ENCODE measurements at regions not wholly inside any gene's neighbourhood (a gene's known extent, or its start where the extent isn't known, plus 50 kb on each side); places are given as distances from the start of the nearest gene placed in this dataset.
"Not testable (repeated sequence)": the region's sequence is repeated elsewhere in the genome, so short reads cannot be mapped to it uniquely, and the experiment has no call there.

DNA sequence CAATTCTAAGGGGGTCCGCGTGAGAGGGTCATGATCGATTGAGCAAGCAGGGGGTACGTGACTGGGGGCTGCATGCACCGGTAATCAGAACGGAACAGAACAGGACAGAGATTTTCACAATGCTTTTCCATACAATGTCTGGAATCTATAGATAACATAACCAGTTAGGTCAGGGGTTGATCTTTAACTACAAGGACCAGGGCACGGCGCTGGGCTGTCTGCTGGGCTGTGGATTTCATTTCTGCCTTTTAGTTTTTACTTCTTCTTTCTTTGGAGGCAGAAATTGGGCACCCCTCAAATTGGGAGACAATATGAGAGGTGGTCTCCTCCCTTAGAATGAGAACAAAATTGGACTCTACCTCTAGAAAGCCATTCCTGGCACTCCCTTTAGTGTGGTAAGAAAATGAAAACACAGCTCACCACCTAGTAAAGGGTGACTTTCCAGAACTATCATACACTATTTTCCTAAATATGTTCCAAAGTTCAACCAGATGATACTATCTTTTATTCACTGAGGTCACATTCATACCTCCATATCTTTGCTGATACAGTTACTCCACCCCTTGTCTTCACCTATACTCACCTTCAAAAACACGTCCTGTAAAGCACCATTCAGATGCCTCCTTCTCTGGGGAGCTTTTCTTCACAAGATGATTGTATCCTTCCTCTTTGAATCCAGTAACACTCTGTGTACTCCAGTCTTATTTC, 1058.3 kb upstream of the SLIT2 start:
- intact Hi-C loops (cut with DNase I) = no loop called here
- ATAC-seq = no peak
- no peak for DNase-seq (ENCODE audit: missing footprints)

DNA sequence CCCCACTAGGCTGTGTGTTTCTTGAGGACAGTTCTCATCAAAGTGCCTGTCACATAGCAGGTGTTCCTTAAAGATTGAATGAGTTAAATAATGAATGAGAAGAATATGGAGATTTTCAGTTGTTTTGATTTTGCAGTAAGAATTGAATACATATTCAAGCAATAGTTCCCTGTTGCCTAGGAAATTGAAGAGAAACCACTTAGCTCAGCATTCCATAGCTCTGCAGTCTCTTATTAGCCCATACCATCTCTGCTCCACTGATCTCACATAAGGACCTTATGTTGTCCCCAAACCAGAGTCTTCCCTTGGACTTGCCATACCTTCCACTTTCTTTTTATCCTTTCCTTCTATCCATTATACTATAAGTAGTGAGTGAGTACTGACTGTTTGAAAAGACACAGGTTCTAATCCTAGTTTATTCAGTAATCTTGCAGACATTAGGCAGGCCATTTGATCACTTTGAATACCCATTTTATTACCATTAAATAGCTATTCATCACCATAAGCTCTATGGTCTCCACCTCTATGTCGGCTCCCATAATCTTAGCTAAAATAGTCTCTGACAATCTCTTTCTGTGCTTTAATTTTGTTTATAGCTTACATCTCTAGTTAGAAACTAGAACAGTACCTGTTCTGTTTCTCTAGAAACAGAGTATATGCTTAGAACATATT, 1059.6 kb upstream of the SLIT2 start:
- DNase-seq (ENCODE audit: missing footprints) (no peak), ATAC-seq (no peak)
- intact Hi-C loops (cut with DNase I) = no loop called here

DNA sequence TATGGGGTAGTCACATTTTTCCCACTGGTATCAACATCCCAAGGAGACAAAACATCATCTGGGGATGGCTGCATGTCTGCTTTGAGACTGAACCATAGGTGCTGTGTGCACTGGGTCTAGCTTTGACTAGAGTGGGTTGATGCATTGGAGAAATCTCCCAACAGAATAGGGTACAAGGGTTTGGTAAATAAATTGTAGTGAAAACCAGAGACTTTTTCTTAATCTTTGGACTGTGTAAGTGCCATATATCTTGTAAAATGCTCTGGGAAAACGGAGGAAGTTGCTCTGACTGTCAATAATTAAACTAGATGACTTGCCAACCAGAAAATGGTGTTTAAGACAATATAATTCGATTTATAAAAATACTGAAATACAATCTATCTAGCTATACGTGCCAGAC, 1064.0 kb upstream of the SLIT2 start:
- no peak for DNase-seq (ENCODE audit: missing footprints)
- intact Hi-C loops (cut with DNase I) = no loop called here
- ATAC-seq = no peak

DNA sequence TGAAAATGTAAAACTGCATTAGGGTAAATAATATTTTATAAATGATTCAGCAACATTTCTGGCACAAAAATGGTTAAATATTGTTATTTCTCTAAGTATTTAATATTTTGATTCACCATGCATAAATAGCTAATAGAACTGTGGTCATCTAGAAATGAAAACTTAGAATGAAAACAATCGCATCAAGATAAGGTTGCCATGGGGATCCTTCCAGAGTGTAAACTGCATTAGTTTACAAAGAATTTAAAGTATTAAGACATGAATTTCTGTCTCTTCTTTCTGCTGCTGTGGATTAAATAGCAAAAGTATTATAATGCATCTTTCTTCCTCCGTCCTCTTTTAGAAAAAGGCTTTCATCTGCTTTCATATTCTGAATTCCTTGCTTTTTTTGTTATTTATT, 1064.6 kb upstream of the SLIT2 start:
- intact Hi-C loops (cut with DNase I) = no loop called here
- DNase-seq (ENCODE audit: missing footprints) = no peak
- no peak for ATAC-seq

DNA sequence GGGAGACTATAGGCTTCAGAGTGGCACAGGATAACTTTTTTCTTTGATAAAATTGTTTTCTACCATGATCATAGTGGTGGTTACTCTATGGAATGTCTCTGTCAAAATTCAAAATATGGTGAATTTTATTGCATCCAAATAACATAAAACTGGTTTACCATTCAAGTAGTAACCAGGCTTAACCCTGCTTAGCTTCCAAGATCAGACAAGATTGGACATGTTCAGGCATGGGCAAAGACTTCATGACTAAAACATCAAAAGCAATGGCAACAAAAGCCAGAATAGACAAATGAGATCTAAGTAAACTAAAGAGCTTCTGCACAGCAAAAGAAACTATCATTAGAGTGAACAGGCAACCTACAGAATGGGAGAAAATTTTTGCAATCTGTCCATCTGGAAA, 1070.1 kb upstream of the SLIT2 start:
- DNase-seq (ENCODE audit: missing footprints); intact Hi-C loops (cut with DNase I); ATAC-seq: not testable (repeated sequence)

DNA sequence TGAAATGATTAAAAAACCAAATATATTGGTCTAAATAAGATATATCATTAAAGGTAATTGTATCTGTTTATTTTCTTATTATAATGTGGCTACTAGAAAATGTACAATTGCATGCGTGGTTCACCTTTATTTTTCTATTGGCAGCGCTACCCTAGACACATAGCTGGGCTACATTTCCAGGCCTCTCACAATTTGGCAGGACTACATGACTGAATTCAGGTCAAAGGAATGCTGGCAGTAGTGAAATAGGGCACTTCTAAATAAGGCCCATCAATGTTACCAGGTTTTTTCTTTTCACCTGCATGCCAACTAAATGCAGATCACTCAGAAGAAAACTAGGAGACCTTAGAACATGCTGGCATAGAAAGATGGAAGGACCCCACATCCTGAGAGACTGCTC, 1072.9 kb upstream of the SLIT2 start:
- ATAC-seq (peak; percentile 84), DNase-seq (ENCODE audit: missing footprints) (no peak)
- intact Hi-C loops (cut with DNase I) = no loop called here

DNA sequence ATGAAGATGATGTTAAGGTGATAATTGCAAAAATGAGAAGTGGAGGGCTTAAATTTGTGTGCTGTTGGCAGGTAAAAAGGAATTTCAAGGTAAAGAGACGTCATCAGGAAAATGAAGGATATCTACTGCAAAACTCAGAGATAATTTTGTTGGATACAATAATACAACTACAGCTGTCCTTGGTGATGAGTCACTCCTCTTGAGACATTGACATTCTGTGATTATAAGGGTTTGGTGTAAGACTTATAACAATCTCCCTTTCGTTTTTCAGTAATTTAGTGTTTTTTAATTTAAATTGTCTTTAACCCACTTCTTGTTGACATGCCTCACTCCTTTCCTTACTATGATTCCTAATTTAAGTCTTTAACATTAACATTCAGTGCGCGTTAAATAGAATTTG, 1074.1 kb upstream of the SLIT2 start:
- ATAC-seq = no peak
- no peak for DNase-seq (ENCODE audit: missing footprints)
- intact Hi-C loops (cut with DNase I) = no loop called here

DNA sequence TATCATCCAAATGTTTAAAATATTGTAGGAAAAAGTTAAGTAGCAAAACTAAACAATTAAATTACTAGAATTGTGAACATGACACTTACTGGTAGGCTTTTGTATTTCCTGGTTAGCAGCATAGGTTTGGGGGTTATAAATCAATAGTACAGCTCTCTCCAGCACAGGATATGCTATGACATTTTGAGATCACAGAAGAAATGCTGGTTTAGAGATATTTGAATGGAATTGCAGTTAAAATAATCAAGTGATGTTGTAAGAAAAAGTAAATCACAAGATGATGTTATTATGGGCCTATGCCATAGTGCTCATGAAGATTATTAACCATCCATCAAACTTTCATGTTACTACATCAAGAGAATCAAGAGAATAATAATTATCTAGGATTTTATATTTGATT, 1079.9 kb upstream of the SLIT2 start:
- intact Hi-C loops (cut with DNase I) = no loop called here
- DNase-seq (ENCODE audit: missing footprints) = no peak
- no peak for ATAC-seq

DNA sequence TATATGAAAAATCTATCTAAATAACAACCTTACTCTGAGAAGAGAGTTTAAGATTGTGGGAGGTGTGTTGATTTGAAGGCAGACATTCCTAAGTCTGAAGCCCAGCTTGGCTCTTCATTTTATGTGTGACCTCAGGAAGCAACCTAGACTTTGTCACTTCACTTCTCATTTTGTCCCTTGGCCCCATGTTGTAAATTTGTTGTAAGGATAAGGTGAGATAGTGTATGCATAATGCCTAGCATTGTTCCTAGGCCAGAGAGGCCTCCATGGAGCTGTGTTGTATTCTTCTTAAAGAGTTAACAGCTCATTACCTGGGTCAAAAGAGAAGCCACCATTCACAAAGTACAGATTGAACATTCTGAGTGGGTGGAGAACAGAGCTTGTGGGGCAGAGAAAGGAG, 1084.4 kb upstream of the SLIT2 start:
- no peak for DNase-seq (ENCODE audit: missing footprints)
- intact Hi-C loops (cut with DNase I) = no loop called here

DNA sequence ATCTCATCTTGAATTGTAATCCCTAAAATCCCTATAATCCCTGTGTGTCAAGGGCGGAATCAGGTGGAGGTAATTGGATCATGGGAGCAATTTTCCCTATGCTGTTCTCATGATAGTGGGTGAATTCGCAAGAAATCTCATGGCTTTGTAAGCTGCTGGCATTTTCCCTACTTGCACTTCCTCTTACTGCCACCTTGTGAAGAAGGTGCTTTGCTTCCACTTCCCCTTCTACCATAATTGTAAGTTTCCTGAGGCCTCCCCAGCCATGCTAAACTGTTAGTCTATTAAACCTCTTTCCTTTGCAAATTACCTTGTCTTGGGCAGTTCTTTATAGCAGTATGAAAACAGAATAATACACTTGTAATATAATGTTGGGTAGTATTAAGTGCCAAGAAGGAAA, 1087.4 kb upstream of the SLIT2 start:
- no peak for ATAC-seq
- intact Hi-C loops (cut with DNase I) = no loop called here
- DNase-seq (ENCODE audit: missing footprints) = no peak

More for the DNA sequence above, 1084.4 kb upstream of the SLIT2 start:
- ATAC-seq = no peak

DNA sequence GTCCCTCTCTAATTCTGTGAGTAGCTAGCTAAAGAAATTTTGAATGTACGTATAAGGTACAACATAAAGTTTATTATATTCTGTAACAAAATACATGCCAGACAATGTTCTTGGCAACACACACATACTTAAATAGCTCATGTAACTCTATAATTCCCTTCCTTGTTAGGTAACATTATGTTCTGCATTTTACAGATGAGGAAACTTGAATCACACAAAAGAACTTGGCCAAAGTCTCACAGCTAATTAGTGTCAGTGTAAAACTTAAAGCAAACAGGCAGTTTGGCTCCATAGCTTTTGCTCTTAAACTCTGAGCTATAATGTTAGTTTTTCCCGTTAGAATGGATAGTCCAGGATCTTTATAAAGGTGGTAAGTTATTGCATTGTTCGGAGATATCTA, 1091.8 kb upstream of the SLIT2 start:
- DNase-seq (ENCODE audit: missing footprints) = no peak
- intact Hi-C loops (cut with DNase I) = no loop called here
- no peak for ATAC-seq

DNA sequence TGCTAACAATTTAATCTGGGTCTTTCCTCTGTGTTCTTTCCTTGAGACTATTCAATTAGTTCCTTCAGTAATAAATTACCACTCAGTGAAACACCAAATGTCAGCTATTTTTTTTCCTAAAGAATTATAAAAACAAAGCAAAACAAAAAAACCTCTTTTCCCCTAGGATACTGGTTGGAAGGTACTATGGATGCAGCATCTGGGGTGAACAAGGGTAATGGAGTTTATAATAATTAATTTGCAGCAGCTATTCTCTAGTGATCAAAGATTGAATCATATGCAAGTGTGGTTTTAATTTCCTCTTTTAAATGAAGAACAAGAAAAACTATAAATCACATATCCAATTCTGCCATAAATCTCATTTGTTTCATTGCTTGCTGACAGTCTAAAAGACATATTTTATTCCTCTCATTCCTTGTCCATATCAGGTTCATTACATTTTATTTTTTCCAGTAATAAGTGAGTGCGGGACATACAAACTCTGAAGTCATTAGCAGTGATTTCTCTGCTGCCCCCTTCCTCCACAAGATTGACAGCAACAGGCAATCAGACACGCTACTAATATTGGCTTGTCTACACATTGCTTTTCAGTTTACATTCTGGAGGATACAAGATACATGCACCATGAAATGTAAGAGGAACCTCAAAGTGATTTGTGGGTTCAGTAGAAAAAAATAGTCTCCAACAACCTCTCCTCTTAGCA, 1093.4 kb upstream of the SLIT2 start:
- no peak for DNase-seq (ENCODE audit: missing footprints)
- ATAC-seq = no peak
- intact Hi-C loops (cut with DNase I) = no loop called here

DNA sequence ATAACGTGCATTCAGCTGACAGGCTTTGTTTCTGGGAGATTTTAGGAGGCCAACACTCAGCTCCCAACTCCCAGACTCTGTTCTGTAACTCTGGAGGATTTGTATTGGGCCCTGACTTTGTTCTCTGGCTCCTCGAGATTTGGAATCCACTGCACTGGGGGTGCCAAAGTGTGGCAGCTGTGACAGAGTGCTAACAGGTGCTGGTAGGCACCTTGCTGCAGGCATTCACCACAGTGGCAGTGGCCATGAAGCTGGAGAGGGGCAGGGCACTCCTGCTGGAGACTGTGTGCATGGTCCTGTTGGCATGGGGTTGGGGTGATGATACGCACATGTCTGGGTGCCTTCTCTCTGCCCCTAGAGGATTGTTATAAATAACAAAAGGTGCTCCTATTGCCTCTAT, 1094.9 kb upstream of the SLIT2 start:
- no peak for DNase-seq (ENCODE audit: missing footprints)
- intact Hi-C loops (cut with DNase I) = no loop called here
- no peak for ATAC-seq

DNA sequence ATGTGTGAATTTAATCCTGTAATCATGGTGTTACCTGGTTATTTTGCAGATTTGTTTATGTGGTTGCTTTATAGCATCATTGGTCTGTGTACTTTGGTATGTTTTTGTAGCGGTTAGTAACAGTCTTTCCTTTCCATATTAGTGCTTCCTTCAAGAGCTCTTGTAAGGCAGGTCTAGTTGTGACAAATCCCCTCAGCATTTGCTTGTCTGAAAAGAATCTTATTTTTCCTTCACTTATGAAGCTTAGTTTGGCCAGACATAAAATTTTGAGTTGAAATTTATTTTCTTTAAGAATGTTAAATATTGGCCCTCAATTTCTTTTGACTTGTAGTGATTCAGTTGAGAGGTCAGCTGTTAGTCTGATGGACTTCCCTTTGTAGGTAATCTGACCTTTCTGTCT, 1096.1 kb upstream of the SLIT2 start:
- intact Hi-C loops (cut with DNase I) = no loop called here
- ATAC-seq (no peak), DNase-seq (ENCODE audit: missing footprints) (no peak)

DNA sequence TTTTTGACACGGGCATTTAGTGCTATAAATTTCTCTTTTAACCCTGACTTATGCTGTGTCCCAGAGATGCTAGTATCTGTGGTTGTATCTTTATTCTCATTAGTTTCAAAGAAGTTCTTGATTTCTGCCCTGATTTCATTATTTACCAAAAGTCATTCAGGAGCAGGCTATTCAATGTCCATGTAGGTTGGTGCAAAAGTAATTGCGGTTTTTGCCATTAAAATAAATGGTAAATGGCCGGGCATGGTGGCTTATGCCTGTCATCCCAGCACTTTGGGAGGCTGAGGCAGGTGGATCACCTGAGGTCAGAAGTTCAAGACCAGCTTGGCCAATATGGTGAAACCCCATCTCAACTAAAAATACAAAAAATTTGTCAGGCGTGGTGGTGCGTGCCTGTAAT, 1097.4 kb upstream of the SLIT2 start:
- DNase-seq (ENCODE audit: missing footprints); intact Hi-C loops (cut with DNase I); ATAC-seq: not testable (repeated sequence)

DNA sequence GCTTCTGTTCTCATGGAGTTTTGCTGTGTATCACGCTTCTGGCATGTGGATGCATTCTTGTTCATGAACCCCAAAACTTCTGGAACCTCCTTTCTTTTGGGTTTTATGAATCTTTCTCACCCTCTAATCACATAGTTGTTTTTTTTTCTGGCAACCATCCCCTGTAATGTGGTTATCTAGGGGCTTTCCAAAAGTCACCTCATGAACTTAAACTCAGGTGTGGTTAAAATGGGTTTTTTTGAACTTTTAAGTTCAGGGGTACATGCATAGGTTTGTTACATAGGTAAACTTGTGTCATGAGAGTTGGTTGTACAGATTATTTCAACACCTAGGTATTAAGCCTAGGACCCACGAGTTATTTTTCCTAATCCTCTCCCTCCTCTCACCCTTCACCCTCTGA, 1099.4 kb upstream of the SLIT2 start:
- ATAC-seq (no peak), DNase-seq (ENCODE audit: missing footprints) (no peak)
- intact Hi-C loops (cut with DNase I) = no loop called here

DNA sequence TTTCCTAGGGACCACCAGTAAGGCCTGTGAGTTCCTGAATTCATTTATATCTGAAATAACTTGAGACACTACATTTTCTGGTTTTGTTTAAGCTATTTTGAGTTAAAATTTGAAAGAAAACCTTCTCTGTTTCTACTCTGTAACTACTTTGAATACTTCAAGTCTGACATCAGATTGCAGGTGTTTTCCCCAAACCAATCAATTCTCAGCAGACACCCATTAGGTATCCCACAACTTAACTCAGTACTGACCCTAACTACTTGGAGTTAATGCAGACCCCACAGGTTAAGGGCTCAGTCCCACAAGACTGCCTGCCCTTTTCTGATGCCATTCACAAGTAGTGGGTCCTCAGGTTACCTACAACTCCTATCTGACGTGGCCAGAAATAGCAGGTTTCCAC, 1100.0 kb upstream of the SLIT2 start:
- intact Hi-C loops (cut with DNase I) = no loop called here
- ATAC-seq = no peak

DNA sequence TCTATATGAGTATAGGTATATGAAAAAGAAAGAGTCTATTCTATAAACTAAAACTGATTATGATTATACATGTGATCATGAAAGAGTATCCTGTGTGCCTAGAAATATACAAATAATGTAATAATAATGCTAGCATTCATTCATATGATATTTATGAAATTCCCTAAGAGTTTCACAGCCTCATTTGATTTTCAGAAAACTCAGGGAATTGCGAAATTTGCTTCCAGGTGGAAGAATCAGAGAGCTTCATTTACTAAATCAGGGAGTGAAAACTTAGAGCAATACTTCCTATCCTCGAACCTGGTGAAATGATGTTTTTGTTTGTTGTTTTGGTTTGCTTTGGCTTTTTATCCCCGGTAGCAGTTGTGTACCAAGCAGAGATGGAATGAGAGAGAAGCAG, 1105.7 kb upstream of the SLIT2 start:
- ATAC-seq (no peak), DNase-seq (ENCODE audit: missing footprints) (no peak)
- intact Hi-C loops (cut with DNase I) = no loop called here

More for the DNA sequence above, 1100.0 kb upstream of the SLIT2 start:
- no peak for DNase-seq (ENCODE audit: missing footprints)

DNA sequence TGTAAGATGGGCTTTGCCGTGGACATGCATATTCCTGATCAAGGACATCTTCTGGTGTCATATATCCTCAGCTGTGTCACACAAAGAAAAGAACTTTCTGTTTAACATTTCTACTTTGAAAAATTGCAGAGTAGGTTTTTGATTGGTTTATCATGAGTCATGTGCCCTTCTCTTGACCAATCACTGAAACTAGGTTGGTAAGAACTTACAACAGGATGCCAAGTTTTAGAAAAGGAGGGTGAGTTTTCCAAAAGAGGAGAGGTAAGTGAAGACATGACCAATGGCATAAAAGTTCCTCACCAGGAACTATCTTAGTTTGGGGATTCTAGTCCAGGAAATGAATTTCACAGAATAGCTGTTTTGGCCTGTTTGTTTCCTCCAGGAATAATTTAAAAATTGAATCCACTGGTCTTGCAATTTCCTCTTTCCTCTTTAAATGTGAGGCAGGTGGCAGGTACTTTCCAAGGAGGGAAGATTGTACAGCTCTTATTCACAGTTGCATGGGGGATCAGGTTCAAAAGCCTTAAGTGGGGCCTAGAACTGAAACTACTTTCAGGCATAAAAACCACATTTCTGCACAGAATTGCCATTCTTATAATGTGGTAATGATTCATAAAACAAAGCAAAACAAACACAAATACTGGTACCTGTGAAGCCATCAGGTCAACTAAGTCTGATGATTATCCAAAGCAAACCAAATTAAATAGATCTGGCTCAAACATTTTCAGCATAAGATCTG, 1114.5 kb upstream of the LCORL start:
- ATAC-seq = no peak
- DNase-seq (ENCODE audit: missing footprints) = no peak
- intact Hi-C loops (cut with DNase I) = no loop called here

DNA sequence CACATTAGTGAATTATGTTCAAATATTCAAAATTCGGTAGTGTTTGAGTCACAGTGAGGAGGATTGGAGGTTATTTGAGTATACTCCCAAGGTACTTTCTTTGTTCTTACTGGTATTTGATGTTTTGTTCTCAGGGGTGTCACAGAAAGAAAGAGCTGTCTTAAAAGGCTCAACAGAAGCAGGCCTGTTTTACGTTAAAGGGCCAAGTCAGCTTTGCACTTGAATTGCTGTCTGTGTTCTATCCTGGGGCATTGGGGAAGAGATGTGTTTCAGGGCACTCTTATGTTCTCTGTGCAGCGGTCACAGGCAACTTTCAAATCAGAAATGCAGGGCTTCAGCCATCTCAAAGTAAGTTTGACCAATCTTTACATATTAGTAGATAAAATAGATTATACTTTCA, 1113.1 kb upstream of the LCORL start:
- intact Hi-C loops (cut with DNase I) = no loop called here
- DNase-seq (ENCODE audit: missing footprints) = no peak
- no peak for ATAC-seq
